HG03469 (cell line): ENCODE measurements at regions not wholly inside any gene's neighbourhood (a gene's known extent, or its start where the extent isn't known, plus 50 kb on each side); places are given as distances from the start of the nearest gene placed in this dataset.

Experiments
- ATAC-seq: cut with Tn5 transposase; IDR thresholded peaks from one replicate; pipeline ENCODE4 v1.9.1; 2021; ENCODE audit warnings: mild to moderate bottlenecking, moderate library complexity, moderate number of reproducible peaks; ENCODE audit not compliant: unreplicated experiment

GRCh38 chr9:109937861-109938453 lies 158.0 kb downstream of the PALM2AKAP2 start:
- ATAC-seq, result no peak

GRCh38 chr9:109939698-109940342 lies 159.8 kb downstream of the PALM2AKAP2 start:
- ATAC-seq, result no peak

GRCh38 chr9:109940561-109940960 lies 160.6 kb downstream of the PALM2AKAP2 start:
- ATAC-seq, result no peak

DNA sequence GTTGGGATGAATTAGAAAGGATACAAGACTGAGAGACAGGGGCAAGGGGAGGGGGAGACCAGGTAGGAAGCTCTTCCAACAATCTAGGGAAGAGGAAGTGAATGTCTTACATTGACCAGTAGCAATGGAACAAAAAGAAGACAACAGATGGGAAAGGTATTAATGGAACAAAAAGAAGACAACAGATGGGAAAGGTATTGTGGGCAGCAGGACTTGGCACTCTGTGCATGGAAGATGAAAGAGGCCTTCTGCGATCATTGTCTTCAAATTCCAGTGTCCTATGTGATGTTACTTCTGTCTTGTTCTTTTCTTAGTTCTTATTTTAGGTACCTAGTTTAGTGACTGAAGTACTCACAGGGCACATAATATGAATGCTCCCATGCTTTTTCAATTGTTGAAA lies 161.8 kb downstream of the PALM2AKAP2 start:
- no peak for ATAC-seq

DNA sequence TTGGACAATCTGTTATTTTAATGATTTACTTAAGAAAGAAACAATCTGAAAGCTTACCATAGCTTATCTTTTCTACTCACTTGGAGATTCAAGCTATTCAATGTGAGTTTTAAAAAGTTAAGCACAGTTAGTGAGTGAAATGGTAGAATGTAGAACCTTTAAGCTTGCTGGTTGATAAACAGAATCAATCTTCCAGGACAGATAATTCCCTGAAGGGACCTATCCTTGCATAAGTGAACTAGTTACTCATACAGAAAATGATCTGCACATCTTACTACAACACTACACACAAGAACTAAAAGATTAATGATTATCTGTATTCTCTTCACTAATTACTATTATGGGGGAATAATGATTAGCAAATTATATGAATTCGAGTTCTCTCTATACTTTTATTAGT lies 165.6 kb downstream of the PALM2AKAP2 start:
- ATAC-seq, result no peak

DNA sequence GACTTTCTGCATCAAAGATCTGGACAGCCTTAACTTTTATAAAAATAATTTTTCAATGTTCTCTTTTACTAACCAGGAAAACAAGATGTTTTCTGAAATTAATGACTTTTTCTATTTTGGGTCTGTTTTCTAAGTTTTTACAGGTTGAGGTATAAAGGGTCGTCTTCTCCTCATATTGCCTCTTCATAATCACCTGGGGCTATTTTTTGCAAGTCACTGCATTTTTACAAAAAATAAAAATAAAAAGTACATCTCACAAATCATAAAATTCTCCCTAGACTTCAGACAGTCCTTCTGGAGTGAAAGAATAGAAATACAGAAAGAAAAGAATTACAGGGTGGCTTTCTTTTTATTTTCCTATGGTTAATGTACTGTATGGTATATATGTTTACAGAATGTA lies 168.5 kb downstream of the PALM2AKAP2 start:
- ATAC-seq, result no peak

- peak; percentile 46 for ATAC-seq
Observed at GRCh38 chr9:109950710-109951443, 170.9 kb downstream of the PALM2AKAP2 start.

GRCh38 chr9:109953300-109953699 lies 173.3 kb downstream of the PALM2AKAP2 start:
- ATAC-seq, result no peak

DNA sequence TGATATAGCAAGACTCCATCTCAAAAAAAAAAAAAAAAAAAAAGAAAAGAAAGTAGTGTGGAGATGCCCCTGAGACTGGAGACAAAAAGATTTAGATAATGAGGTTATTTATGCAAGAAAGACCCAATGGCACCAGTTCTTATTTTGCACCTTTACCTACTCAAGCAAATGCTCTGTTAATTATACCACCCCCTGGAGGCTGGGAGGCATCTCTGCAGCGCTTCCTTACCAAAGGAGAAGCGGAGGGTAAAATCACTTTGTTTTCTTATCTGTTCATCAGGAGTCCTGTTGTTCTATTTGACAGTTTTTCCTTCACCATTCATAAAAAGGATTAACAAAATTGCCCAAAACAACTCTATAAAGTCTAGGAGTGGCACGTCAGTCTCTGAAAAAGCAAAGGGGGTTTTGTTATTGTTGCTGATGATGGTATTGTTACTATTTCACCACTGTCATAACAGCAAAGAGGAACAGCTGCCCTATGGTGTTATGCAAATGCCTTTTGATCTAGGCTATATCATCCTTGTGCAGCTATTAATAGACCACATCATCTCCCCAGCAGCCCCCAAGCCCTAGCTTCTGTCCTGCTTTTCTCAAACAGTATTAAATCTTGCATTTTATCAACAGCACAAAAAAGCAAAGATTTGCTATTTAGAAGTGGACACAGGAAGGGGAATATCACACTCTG lies 174.0 kb downstream of the PALM2AKAP2 start:
- ATAC-seq, result no peak

DNA sequence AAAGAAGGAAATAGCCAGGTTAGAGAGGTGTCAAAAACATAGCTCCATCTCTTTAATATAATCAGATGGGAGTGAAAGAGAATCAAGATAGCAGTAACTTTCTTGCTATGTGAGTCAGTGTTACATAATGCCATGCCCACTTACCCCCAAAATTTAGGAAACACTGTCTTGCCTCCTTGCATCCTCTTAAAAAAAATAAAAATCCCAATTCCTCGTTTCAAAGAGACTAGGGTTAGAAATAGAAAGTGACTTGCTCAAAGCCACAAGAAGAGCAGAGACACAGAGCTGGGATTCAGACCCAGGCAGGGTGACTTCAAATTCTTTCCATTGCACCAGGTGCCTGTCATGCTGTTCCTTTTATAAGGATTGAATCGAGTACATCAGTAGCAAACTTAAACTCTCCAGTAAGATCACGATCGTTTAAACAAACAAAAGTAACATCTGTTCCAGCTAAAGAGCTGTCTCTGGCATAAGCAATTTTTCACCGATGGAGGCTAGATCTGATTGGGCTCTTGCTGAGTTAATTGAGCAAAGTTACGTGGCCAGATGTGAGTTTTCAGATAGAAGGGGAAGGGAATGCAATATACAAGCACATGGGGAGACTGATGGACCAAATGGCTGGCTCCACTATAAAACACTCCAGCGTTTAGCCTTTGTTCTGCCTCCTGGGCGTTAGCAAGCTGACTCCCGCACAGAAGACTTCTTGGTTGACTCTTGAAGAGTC lies 176.9 kb downstream of the PALM2AKAP2 start:
- no peak for ATAC-seq

GRCh38 chr9:109959679-109960078 lies 179.7 kb downstream of the PALM2AKAP2 start:
- ATAC-seq, result no peak

GRCh38 chr9:109961626-109962025 lies 181.6 kb downstream of the PALM2AKAP2 start:
- no peak for ATAC-seq

DNA sequence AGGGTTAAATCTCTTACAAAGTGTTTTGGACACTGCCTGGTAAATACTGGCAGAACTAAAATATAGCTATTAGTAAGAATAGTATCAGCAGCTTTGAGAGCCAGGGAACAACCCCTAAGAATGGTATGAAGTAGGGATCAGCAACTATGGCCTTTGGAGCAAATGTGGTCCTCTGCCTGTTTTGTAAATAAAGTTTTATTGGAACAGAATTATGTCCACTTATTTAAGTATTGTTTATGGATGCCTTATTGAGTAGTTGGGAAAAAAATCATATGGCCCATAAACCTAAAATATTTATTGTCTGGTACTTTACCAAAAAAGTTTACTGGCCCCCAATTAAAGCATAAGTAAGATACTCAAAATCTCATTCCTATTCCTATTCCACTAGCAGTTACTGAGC lies 182.2 kb downstream of the PALM2AKAP2 start:
- ATAC-seq, result no peak

DNA sequence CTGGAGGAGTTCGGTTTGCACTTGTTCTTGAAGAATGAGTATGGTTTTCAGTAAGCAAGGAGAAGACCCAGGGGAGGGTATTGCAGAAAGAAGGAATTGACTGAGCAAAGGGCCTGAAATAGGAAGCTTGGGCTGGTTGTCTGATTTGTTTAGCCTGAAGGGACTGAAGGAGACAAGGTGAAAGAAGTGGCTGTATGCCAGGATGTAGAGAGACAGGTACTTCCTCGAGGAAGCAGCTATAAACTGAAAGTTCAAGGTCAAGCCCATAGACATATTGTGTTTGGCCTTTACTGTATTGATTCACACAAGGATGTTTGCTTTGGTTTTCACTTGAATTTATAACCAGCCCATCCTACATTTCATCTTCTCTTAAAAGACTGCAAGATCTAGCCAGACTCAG lies 183.1 kb downstream of the PALM2AKAP2 start:
- no peak for ATAC-seq

- no peak for ATAC-seq
Observed at GRCh38 chr9:109966643-109967368, 186.8 kb downstream of the PALM2AKAP2 start.

GRCh38 chr9:109967651-109968642 lies 187.9 kb downstream of the PALM2AKAP2 start:
- ATAC-seq, result peak; percentile 34

DNA sequence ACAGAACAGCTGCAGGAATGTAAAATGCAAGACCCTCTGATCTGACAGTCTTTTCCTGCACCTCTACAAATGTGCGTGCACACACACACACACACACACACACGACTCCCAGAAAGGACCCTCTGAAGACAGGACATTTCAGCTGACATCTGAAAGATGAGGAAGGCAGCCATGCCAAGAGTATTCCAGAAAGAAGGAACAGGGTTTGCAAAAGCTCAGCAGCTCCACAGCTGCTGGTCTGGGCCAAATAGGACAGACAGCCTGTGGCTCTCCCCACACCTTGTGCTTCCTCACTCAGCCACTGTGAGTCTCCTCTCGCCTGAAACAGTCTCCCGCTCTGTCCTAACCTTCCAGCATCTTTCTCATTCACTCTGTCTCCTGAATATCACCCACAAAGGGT lies 189.0 kb downstream of the PALM2AKAP2 start:
- no peak for ATAC-seq

- ATAC-seq, result no peak
Observed at GRCh38 chr9:109969573-109970237, 189.7 kb downstream of the PALM2AKAP2 start.

DNA sequence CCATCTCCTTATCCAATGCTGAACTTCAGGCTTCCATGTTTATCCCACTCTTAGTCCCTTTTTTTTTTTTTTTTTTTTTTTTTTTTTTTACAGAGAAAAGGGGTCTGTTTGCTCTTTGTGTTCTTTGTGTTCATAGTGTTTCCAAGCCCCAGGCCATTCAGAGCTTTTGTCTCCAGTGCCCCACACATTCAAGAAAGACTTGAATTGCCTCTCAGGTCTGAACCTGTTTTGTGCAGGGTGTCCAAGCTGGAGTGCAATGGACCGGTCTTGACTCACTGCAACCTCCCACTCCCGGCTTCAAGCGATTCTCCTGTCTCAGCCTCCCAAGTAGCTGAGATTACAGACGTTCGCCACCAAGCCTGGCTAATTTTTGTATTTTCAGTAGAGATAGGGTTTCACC lies 191.2 kb downstream of the PALM2AKAP2 start:
- no peak for ATAC-seq
